Mesenchymal stem cell (in vitro differentiated cells and primary cell): ENCODE measurements at regions not wholly inside any gene's neighbourhood (a gene's known extent, or its start where the extent isn't known, plus 50 kb on each side); places are given as distances from the start of the nearest gene placed in this dataset.

ENCODE experiments used
- DNase-seq: peaks from one replicate; pipeline ENCODE4 v3.0.0-alpha.2; 2013
- H2AFZ ChIP-seq: one replicate; pipeline ENCODE4 v1.6.1; 2013; ENCODE audit warnings: low read depth, mild to moderate bottlenecking, control low read depth, inconsistent platforms, low read length, moderate library complexity
- H2AK5ac ChIP-seq: 2 replicates; pipeline ENCODE4 v1.6.1; 2013; ENCODE audit warnings: low read length, moderate library complexity, mild to moderate bottlenecking, inconsistent platforms; ENCODE audit not compliant: severe bottlenecking
- H2BK120ac ChIP-seq: one replicate; pipeline ENCODE4 v1.6.1; 2013; ENCODE audit warnings: low read depth, mild to moderate bottlenecking, inconsistent platforms, low read length, moderate library complexity
- H2BK12ac ChIP-seq, 2 experiments: one replicate each; pipeline ENCODE4 v1.6.1; 2013; ENCODE audit warnings: inconsistent platforms in 2 of 2, low read length in 2 of 2, mild to moderate bottlenecking in 2 of 2, moderate library complexity in 2 of 2, control low read depth in 1 of 2
- H2BK15ac ChIP-seq: one replicate; pipeline ENCODE4 v1.6.1; 2013; ENCODE audit warnings: mild to moderate bottlenecking, low read depth, inconsistent platforms; ENCODE audit not compliant: poor library complexity, severe bottlenecking
- H2BK5ac ChIP-seq: 2 replicates; pipeline ENCODE4 v1.6.1; 2013; ENCODE audit warnings: low read depth, mild to moderate bottlenecking, low read length, control low read depth, inconsistent platforms; ENCODE audit not compliant: poor library complexity, severe bottlenecking
- H3K14ac ChIP-seq, 2 experiments: one replicate each; pipeline ENCODE4 v1.6.1; 2013; ENCODE audit warnings: inconsistent platforms in 2 of 2, low read length in 2 of 2, control low read depth in 1 of 2, mild to moderate bottlenecking in 1 of 2, moderate library complexity in 1 of 2
- H3K18ac ChIP-seq, 2 experiments: one replicate each; pipeline ENCODE4 v1.6.1; 2013; ENCODE audit warnings: inconsistent platforms in 2 of 2, low read length in 2 of 2, control low read depth in 1 of 2, low read depth in 1 of 2, mild to moderate bottlenecking in 1 of 2
- H3K23ac ChIP-seq, 2 experiments: one replicate each; pipeline ENCODE4 v1.6.1; 2013; ENCODE audit warnings: inconsistent platforms in 2 of 2, low read length in 2 of 2, mild to moderate bottlenecking in 2 of 2, moderate library complexity in 2 of 2, control low read depth in 1 of 2
- H3K27ac ChIP-seq: 2 replicates; pipeline ENCODE4 v1.5.1; 2013; ENCODE audit warnings: mild to moderate bottlenecking, moderate library complexity, low read length, control low read depth, inconsistent platforms; ENCODE audit not compliant: poor library complexity, severe bottlenecking
- H3K27me3 ChIP-seq, 2 experiments: 2 replicates each; pipeline versions ENCODE4 v1.6.1 to v1.7.0; 2013; ENCODE audit warnings: low read length in 2 of 2, mild to moderate bottlenecking in 2 of 2, moderate library complexity in 2 of 2, control low read depth in 1 of 2, inconsistent platforms in 1 of 2; ENCODE audit not compliant: control insufficient read depth in 1 of 2, insufficient read depth in 1 of 2
- H3K36me3 ChIP-seq, 2 experiments: 2 replicates each; pipeline versions ENCODE4 v1.6.1 to v1.7.0; 2013; ENCODE audit warnings: low read length in 2 of 2, control low read depth in 1 of 2, inconsistent platforms in 1 of 2, low read depth in 1 of 2, mild to moderate bottlenecking in 1 of 2; ENCODE audit not compliant: insufficient read depth in 2 of 2, control insufficient read depth in 1 of 2
- H3K4ac ChIP-seq, 2 experiments: one replicate each; pipeline ENCODE4 v1.6.1; 2013; ENCODE audit warnings: inconsistent platforms in 2 of 2, low read length in 2 of 2, mild to moderate bottlenecking in 2 of 2, moderate library complexity in 2 of 2, control low read depth in 1 of 2, low read depth in 1 of 2
- H3K4me1 ChIP-seq: 2 replicates; pipeline ENCODE4 v1.6.1; 2013; ENCODE audit warnings: low read depth, low read length, control low read depth; ENCODE audit not compliant: control insufficient read depth, insufficient read depth
- H3K4me2 ChIP-seq: 2 replicates; pipeline ENCODE4 v1.6.1; 2013; ENCODE audit warnings: low read length, mild to moderate bottlenecking, inconsistent platforms; ENCODE audit not compliant: poor library complexity, severe bottlenecking
- H3K4me3 ChIP-seq, 2 experiments: 2 replicates each; pipeline versions ENCODE4 v1.5.1 to v1.7.0; 2013; ENCODE audit warnings: low read length in 2 of 2, mild to moderate bottlenecking in 2 of 2, control low read depth in 1 of 2, low read depth in 1 of 2; ENCODE audit not compliant: insufficient read depth in 1 of 2
- H3K79me1 ChIP-seq: replicated peaks from 2 replicates; pipeline ENCODE4 v1.6.1; 2013; ENCODE audit warnings: mild to moderate bottlenecking, control low read depth, low read length, inconsistent platforms; ENCODE audit not compliant: poor library complexity, severe bottlenecking
- H3K9ac ChIP-seq: 2 replicates; pipeline ENCODE4 v1.7.0; 2013; ENCODE audit warnings: mild to moderate bottlenecking, low read length, moderate library complexity
- H3K9me3 ChIP-seq: 2 replicates; pipeline ENCODE4 v1.7.0; 2013; ENCODE audit warnings: mild to moderate bottlenecking, low read length; ENCODE audit not compliant: control insufficient read depth
- H4K8ac ChIP-seq: one replicate; pipeline ENCODE4 v1.6.1; 2013; ENCODE audit warnings: inconsistent platforms, mild to moderate bottlenecking, low read length, moderate library complexity
- H4K91ac ChIP-seq: one replicate; pipeline ENCODE4 v1.6.1; 2013; ENCODE audit warnings: mild to moderate bottlenecking, low read length, inconsistent platforms
- WGBS: methylation state at CpG from one replicate; pipeline ENCODE4 v1.1.7; 2013; ENCODE audit warnings: mixed read lengths; 5-methylcytosine and 5-hydroxymethylcytosine counted together

DNA sequence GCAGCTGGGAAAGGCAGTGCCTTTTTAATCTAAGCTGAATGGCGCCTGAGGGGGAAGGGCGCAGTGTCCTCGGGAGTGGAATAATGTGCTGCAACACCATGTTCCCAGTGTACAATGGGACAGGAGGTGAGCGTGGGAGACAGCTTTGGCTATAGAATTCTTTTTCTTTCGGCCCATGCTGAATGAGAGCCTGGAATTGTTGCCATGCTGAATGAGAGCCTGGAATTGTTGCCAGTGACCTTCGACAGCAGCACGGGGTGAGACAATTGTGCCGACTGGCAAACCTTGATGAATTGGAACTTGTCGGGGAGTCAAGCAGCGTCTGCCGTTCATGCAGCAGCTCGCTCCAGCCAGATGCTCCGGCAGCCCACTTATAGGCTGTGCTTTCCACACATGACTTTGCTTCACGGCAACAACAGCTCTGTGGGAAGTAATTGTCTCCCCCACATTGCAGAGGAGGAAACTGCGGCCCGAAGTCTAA lies 141.4 kb upstream of the E2F8 start:
- Histone ChIP-seq H2BK15ac (peak overlapping the region; percentile 15), H4K91ac (peak overlapping the region; percentile 11), H3K4me1 (peaks cover 3% of the 10 kb centered on the region), H2BK5ac (no peak overlapping the region), H3K4me2 (no peak overlapping the region), H3K27me3 (peaks cover 0 to 10% of the 10 kb centered on the region in 2 experiments), H3K36me3 (no peaks in the 10 kb centered on the region), H3K9ac (no peak overlapping the region), H3K79me1 (no peaks in the 10 kb centered on the region), H3K9me3 (no peaks in the 10 kb centered on the region), H3K4ac (no peak overlapping the region), H2BK12ac (peak overlapping the region in 1 of 2 experiments; percentile 80), H3K4me3 (no peak overlapping the region), H2AFZ (no peak overlapping the region), H3K27ac (no peak overlapping the region), H3K14ac (no peak overlapping the region), H3K18ac (no peak overlapping the region), H2BK120ac (no peak overlapping the region), H4K8ac (no peak overlapping the region), H2AK5ac (no peak overlapping the region), H3K23ac (no peak overlapping the region)
- 95% methylated on average over 14 of the region's 16 CpGs for WGBS
- no peak for DNase-seq

- Histone ChIP-seq H2AK5ac (no peak overlapping the region), H3K36me3 (no peaks in the 10 kb centered on the region), H3K14ac (no peak overlapping the region), H2BK12ac (peak overlapping the region in 1 of 2 experiments; percentile 81), H3K4me3 (no peak overlapping the region), H4K91ac (no peak overlapping the region), H3K4ac (peak overlapping the region in 1 of 2 experiments; percentile 32), H2AFZ (peak overlapping the region; percentile 49), H2BK5ac (no peak overlapping the region), H3K27ac (no peak overlapping the region), H3K79me1 (no peaks in the 10 kb centered on the region), H3K9ac (peak overlapping the region; percentile 38), H4K8ac (no peak overlapping the region), H3K4me2 (no peak overlapping the region), H3K4me1 (peaks cover 3% of the 10 kb centered on the region), H3K23ac (no peak overlapping the region), H3K9me3 (no peaks in the 10 kb centered on the region), H2BK15ac (no peak overlapping the region), H3K27me3 (peaks cover 0 to 10% of the 10 kb centered on the region in 2 experiments), H3K18ac (peak overlapping the region; percentile 23 to 71), H2BK120ac (no peak overlapping the region)
- 0% methylated on average over 2 of the region's 2 CpGs for WGBS
- peak; percentile 95 for DNase-seq
These were observed 139.6 kb upstream of the E2F8 start for GRCh38 chr11:19380375-19380774.

DNA sequence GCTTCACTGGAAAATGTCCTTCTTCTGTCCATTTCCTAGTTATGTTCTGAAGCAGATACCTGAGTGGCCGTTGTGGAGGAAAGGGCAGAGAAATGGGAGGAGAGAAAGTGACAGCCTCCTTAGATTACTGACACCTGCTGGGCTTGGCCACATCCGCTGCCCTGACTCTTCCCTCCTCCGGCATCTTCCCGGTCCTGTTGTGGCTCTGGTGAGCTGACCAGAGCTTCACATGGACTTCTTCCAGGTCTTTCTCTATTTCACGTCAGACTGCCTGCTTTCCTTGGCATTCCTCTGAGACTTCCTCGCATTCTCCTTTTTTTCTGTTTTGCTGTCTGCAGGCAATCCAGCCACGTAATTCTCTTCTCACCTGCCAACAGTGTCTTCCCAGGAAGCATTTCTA lies 138.7 kb upstream of the E2F8 start:
- Histone ChIP-seq H3K27me3 (peaks cover 0 to 7% of the 10 kb centered on the region in 2 experiments), H2BK15ac (no peak overlapping the region), H3K23ac (no peak overlapping the region), H3K14ac (no peak overlapping the region), H4K91ac (no peak overlapping the region), H3K18ac (peak overlapping the region in 1 of 2 experiments; percentile 60), H3K4me3 (peak overlapping the region in 1 of 2 experiments; percentile 15), H3K4me1 (peaks cover 3% of the 10 kb centered on the region), H4K8ac (no peak overlapping the region), H2AFZ (no peak overlapping the region), H3K9me3 (no peaks in the 10 kb centered on the region), H2BK120ac (no peak overlapping the region), H2BK12ac (peak overlapping the region in 1 of 2 experiments; percentile 95), H3K79me1 (no peaks in the 10 kb centered on the region), H3K4me2 (no peak overlapping the region), H3K9ac (peak overlapping the region; percentile 6), H3K27ac (no peak overlapping the region), H3K4ac (peak overlapping the region in 1 of 2 experiments; percentile 82), H3K36me3 (no peaks in the 10 kb centered on the region), H2BK5ac (no peak overlapping the region), H2AK5ac (no peak overlapping the region)
- no peak for DNase-seq
- 85% methylated on average over 7 of the region's 7 CpGs for WGBS

GRCh38 chr11:19378814-19379213 lies 138.1 kb upstream of the E2F8 start:
- H2BK12ac ChIP-seq = peak overlapping the region; percentile 11 to 88
- no peak overlapping the region for H2BK15ac ChIP-seq
- no peak overlapping the region for H2AK5ac ChIP-seq
- no peak overlapping the region for H3K23ac ChIP-seq
- H3K36me3 ChIP-seq = no peaks in the 10 kb centered on the region
- peak overlapping the region; percentile 19 to 86 for H3K18ac ChIP-seq
- H3K27ac ChIP-seq = no peak overlapping the region
- peak overlapping the region; percentile 6 for H3K9ac ChIP-seq
- H3K4me2 ChIP-seq = no peak overlapping the region
- DNase-seq = no peak
- no peak overlapping the region for H3K14ac ChIP-seq
- H3K4me3 ChIP-seq = peak overlapping the region in 1 of 2 experiments; percentile 15
- 98% methylated on average over 3 of the region's 4 CpGs for WGBS
- peak overlapping the region; percentile 34 for H4K91ac ChIP-seq
- no peak overlapping the region for H2BK5ac ChIP-seq
- no peaks in the 10 kb centered on the region for H3K79me1 ChIP-seq
- peak overlapping the region; percentile 1 to 71 for H3K4ac ChIP-seq
- H4K8ac ChIP-seq = no peak overlapping the region
- H2BK120ac ChIP-seq = peak overlapping the region; percentile 77
- H2AFZ ChIP-seq = no peak overlapping the region
- peaks cover 3% of the 10 kb centered on the region for H3K4me1 ChIP-seq
- H3K9me3 ChIP-seq = no peaks in the 10 kb centered on the region
- peaks cover 0 to 6% of the 10 kb centered on the region in 2 experiments for H3K27me3 ChIP-seq
